ENCODE measurements at regions not wholly inside any gene's neighbourhood (a gene's known extent, or its start where the extent isn't known, plus 50 kb on each side); places are given as distances from the start of the nearest gene placed in this dataset.

DNA sequence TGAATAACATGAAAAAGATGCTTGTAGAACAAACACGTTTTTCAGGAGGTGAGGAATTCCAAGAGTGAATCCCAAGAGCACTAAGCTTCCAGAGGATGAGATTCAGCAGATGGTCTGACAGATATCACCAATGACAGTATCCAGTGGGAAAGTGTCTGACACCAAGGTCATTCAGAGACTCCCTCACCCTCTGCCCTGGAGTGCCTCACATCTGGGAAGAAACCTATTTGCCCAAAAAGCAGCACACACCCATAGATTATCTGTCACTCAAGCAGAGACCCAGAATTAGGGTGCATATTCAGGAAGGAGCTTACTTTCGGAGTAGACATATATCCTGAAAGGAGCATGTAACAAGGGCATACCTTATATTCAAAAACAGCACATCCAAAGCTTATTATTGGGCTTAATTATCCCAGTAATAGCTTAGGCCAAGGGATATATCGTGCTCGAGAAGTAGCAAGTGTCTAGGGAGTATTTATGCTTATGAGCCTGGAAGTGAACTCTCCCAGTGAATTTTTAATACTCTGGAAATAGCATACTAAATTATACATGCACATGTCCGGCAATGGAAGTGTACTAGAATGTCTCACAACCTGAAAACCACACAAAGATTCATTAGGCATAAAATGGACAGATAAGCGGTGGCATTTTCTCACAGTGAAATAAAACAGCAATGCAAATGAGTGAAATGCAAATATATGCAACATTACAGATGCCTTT is 998.1 kb upstream of the TMEM132C start:
- DNase-seq: no peak

DNA sequence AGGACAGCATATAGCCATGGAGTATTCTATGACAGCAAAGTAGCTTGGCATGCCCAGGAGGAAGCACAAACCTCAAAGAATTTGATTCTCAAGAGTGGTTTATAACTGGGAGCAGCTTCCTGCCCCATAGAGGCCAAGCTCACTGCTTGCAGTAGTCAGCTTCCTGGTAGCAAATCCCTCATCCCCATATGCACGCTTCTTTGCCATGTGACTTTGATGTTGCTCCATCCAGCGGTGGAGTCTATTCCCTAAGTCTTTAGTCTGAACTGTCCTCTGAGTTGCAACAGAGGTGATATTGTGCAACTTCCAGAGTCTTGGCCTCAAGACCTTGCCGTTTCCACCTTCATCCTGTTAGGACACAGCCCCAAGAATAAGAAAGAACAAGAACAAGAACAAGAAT is 996.8 kb upstream of the TMEM132C start:
- no peak for DNase-seq

DNA sequence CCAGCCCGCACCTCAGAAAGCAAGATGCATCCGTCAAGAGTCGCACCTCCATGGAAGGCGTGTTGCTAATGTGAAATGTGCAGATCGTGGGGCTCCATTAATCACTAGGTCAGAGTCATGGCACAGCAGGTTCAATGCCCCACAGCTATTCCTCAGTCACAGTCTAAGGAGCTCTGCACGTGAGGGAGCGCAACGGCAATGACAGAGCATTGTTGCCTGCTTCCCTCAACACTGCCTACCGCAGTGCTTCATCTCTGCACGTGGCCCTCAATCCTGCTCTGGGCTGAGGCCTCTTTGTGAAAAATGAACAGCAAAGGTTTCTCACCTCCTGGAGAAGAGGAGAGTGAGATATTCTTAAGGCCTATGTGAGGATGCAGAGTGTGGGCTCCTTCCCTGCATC is 995.2 kb upstream of the TMEM132C start:
- no peak for DNase-seq

- no peak for DNase-seq
Measured at GRCh38 chr12:127272864-127273263, 994.1 kb upstream of the TMEM132C start.

DNA sequence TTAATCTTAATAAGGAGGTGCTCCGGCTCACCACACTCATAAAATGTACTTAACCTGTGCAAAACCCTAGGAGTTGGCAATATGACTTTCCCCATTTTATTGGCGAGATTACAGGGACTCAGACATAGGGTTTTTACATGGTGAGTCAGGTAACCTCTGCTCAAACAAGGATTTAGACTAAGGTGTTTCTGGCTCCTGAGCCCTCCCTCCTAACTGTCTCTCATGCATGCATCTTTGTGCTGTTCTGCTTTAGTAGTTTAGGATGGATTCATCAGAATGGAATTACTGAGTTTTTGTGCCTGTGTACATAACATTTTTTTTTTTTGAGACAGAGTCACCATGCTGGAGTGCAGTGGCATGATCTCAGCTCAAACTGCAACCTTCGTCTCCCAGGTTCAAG is 993.3 kb upstream of the TMEM132C start:
- DNase-seq: no peak

DNA sequence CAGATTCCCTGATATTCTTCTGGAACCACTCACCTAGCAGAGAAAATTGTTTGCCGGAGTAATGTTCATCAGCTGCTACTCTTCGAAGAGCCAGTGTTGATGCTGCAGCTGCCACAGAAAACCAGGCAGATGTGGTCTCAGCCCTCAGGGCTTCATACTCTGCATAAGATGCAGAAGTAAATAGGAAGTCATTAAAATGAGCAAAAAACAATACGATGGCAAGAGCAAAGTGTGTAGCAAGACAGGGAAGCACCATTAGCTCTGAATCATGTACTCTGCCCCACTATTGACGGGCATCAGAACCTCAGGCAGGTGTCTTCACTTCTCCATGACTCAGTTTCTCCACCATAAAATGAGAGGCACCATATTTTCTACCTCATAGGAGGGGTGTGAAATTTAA is 991.6 kb upstream of the TMEM132C start:
- DNase-seq: no peak

GRCh38 chr12:127277882-127278281 is 989.1 kb upstream of the TMEM132C start:
- no peak for DNase-seq

- no peak for DNase-seq
Measured at GRCh38 chr12:127278351-127278750, 988.6 kb upstream of the TMEM132C start.

- DNase-seq: no peak
Measured at GRCh38 chr12:127280393-127281275, 986.3 kb upstream of the TMEM132C start.

GRCh38 chr12:127282786-127283565 is 984.0 kb upstream of the TMEM132C start:
- no peak for DNase-seq

DNA sequence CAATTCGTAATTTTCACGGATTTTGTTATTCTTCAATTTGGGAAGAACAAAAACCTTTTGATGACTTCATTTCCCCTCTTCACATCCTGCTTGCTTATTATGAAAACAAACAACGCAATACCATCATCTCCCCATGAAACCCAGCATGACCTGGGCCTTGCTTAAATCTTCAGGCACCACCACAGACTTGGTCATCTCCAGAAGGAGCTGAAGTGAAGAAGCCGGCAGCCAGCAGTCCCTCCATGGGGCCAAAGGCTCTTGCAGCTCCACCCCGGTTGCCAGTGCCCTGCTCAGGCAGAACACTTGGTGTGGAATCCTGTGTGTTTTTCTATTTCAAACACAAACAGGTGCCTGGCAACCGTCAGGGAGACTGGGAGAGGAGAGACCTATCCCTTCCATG is 982.9 kb upstream of the TMEM132C start:
- DNase-seq: no peak

GRCh38 chr12:127284870-127285431 is 982.0 kb upstream of the TMEM132C start:
- DNase-seq: no peak

GRCh38 chr12:127286281-127286680 is 980.7 kb upstream of the TMEM132C start:
- no peak for DNase-seq

- no peak for DNase-seq
Measured at GRCh38 chr12:127287256-127287655, 979.7 kb upstream of the TMEM132C start.

DNA sequence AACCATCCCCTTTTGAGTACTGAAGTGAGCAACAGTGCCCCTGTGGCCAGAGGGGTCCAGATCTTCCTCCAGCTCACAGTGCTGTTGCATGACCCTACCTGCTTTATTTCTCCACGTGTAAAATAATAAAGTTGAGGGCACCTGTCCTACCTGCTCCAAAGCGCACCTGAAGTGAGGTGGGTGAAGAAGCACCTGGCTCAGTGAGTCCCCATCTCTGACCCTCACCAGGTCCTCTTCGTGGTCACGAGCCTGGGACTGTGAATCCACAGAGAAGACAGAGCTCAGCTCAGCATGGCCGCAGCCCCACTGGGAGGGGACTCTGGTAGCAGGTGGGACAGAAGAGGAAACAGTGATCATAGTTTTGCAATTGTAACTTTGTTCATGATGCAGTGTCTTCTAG is 976.7 kb upstream of the TMEM132C start:
- DNase-seq: no peak

DNA sequence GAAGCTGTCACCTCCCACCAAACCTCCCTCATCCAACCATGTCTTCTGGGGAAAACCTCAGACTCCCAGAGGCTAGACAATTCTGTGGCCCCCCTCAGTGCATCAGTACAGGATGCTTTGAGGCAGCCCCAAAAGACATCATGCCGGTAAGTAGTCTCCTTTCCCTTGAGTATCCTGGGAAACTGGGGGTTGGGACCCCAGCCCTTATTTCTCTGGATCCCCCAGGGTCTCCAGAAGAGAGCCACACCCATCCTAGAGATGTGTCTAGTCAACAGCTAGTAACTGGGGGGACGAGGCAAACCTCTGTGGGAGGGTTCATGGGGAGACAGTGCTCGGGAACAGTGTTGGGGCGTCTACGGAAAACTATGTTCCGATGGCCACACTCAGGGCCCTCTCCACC is 974.2 kb upstream of the TMEM132C start:
- DNase-seq: no peak

- DNase-seq: no peak
Measured at GRCh38 chr12:127293507-127294310, 973.3 kb upstream of the TMEM132C start.

- DNase-seq: no peak
Measured at GRCh38 chr12:127294651-127295210, 972.2 kb upstream of the TMEM132C start.

DNA sequence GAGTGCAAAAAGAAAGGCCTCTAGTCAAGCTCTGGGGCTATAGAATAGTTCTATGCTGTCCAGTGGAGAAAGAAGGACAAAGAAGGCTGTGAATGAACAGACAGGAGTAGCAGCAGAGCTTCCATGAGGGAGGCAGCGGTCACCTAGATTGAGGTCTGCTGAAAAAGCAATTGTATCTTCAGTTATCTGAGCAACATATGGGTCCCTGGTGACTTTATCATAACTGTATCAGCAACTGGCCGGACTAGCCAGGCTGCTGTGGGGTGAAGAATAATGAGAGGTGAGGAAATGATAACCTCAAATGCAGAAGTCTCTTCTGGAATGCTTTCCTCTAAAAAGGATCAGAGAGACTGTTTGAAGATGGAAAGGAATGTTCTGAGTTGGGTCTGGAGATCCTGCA is 971.3 kb upstream of the TMEM132C start:
- no peak for DNase-seq

DNA sequence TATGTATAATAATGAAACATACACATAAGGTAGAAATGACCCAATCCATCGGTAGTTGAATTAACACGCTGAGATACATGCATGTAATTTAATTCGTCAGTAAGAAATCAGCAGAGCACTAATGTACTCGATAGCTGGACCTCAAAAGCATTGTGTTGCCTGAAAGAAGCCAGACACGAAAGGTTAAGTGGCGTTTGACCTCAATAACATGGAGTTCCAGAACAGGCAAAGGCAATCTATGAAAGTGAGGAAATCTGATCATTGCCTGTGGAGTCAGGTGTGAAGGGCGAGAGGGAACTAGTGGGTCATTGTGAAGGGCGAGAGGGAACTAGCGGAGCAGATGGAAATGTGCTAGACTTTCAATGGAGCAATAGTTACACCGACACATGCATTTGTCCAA is 970.4 kb upstream of the TMEM132C start:
- no peak for DNase-seq

- DNase-seq: no peak
Measured at GRCh38 chr12:127297327-127297726, 969.6 kb upstream of the TMEM132C start.

DNA sequence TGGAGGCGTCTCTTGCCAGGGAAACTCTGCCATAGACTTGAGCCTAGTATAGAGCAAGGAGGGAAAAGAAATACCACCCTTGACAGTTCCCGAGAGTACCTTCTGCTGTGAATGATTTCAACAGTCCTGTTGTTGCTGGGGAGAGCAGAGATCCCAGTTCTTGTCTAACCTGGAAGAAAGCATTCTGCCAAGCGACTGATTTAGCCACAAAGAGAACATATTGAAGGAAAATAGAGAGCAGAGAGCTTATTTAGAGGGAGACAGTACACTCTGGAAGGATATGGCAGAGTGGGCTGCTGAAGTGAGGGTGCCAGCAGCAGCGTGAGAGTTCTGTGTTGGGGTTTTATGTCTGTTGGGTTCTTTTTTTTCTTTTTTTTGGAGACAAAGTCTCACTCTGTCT is 966.9 kb upstream of the TMEM132C start:
- no peak for DNase-seq
